ENCODE measurements at regions not wholly inside any gene's neighbourhood (a gene's known extent, or its start where the extent isn't known, plus 50 kb on each side); places are given as distances from the start of the nearest gene placed in this dataset.

DNA sequence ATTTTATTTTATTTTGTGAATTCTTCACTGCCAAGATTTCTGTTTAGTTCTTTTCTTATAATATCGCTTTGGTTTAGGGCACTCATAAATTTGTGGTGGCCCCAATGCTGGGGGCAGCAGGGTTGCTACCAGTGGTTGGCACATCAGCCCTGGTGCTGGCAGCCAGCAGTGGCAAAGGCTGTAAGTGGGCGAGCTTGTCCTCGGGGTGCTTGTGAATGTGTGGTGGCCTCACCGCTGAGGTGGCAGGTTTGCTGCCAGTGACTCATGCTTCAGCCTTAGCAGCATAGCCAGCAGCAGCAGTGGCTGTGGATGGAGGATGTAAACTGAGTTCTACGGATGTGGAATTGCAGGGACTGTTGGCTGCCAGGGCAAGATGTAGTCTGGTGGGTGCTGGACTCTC is 262.9 kb upstream of the DMAC1 start:
- Histone ChIP-seq H3K4me1 (ENCODE audit: control insufficient read depth, insufficient read depth, low read length) (no peaks in the 10 kb centered on the region), H3K36me3 (ENCODE audit: control insufficient read depth, insufficient read depth, low read length) (no peaks in the 10 kb centered on the region), H3K27me3 (ENCODE audit: control insufficient read depth, insufficient read depth, low read length) (no peaks in the 10 kb centered on the region), H3K9me3 (ENCODE audit: control insufficient read depth, insufficient read depth, low read depth, low read length) (no peaks in the 10 kb centered on the region), H3K27ac (ENCODE audit: low read length) (no peak overlapping the region), H3K4me3 (ENCODE audit: low read depth in 2 of 2, low read length in 2 of 2) (no peak overlapping the region)
- ChIA-PET CTCF (no interaction called here), POLR2A (no interaction called here)
- no TSS peak for BruUV-seq (replicated peaks)
- ATAC-seq (no peak), DNase-seq (ENCODE audit: low read depth, low spot score) (no peak)
- in situ Hi-C loops (cut with HindIII; ENCODE audit: low pct_unique_long_range_greater_than_20kb, low sequenced_read_pairs) (no loop called here), intact Hi-C loops (cut with micrococcal nuclease; ENCODE audit: unreplicated experiment) (no loop called here)
- TF ChIP-seq TCF7L2 (IDR thresholded peaks at IDR 0.05; ENCODE audit: low read depth, low read length), result no peak
- no peak for TF ChIP-seq SIN3A (IDR thresholded peaks at IDR 0.05; ENCODE audit: borderline replicate concordance, insufficient read depth, low read depth, low read length)
- no peak for TF ChIP-seq POLR2AphosphoS5 (IDR thresholded peaks at IDR 0.05; ENCODE audit: low read depth, low read length)
- TF ChIP-seq, protein P1, sequence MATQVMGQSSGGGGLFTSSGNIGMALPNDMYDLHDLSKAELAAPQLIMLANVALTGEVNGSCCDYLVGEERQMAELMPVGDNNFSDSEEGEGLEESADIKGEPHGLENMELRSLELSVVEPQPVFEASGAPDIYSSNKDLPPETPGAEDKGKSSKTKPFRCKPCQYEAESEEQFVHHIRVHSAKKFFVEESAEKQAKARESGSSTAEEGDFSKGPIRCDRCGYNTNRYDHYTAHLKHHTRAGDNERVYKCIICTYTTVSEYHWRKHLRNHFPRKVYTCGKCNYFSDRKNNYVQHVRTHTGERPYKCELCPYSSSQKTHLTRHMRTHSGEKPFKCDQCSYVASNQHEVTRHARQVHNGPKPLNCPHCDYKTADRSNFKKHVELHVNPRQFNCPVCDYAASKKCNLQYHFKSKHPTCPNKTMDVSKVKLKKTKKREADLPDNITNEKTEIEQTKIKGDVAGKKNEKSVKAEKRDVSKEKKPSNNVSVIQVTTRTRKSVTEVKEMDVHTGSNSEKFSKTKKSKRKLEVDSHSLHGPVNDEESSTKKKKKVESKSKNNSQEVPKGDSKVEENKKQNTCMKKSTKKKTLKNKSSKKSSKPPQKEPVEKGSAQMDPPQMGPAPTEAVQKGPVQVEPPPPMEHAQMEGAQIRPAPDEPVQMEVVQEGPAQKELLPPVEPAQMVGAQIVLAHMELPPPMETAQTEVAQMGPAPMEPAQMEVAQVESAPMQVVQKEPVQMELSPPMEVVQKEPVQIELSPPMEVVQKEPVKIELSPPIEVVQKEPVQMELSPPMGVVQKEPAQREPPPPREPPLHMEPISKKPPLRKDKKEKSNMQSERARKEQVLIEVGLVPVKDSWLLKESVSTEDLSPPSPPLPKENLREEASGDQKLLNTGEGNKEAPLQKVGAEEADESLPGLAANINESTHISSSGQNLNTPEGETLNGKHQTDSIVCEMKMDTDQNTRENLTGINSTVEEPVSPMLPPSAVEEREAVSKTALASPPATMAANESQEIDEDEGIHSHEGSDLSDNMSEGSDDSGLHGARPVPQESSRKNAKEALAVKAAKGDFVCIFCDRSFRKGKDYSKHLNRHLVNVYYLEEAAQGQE (IDR thresholded peaks at IDR 0.05; ENCODE audit: insufficient read depth in 1 of 2, low read depth in 2 of 2, low read length in 1 of 2), result no peak
- TF ChIP-seq, protein P2, sequence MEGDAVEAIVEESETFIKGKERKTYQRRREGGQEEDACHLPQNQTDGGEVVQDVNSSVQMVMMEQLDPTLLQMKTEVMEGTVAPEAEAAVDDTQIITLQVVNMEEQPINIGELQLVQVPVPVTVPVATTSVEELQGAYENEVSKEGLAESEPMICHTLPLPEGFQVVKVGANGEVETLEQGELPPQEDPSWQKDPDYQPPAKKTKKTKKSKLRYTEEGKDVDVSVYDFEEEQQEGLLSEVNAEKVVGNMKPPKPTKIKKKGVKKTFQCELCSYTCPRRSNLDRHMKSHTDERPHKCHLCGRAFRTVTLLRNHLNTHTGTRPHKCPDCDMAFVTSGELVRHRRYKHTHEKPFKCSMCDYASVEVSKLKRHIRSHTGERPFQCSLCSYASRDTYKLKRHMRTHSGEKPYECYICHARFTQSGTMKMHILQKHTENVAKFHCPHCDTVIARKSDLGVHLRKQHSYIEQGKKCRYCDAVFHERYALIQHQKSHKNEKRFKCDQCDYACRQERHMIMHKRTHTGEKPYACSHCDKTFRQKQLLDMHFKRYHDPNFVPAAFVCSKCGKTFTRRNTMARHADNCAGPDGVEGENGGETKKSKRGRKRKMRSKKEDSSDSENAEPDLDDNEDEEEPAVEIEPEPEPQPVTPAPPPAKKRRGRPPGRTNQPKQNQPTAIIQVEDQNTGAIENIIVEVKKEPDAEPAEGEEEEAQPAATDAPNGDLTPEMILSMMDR (IDR thresholded peaks at IDR 0.05), result no peak

DNA sequence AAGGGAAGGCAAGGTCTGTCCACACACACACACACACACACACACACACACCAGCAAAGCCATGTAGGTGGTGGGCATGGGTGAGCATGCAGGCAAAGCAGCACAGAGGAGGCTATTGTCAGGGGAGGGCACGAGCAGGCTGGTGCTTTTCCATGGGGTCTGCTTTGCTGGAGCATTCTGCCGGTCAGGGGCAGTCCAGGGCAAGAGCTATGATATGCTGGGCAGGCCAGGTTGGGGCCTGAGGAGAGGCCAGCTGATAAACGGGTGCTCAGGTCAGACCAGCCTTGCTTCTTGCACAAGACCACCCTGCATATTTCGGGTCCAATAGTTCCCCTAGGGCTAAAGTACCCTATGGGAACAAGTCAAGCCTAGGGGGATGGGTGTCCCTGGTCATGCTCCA is 253.9 kb upstream of the DMAC1 start:
- Histone ChIP-seq H3K4me1 (ENCODE audit: control insufficient read depth, insufficient read depth, low read length) (no peaks in the 10 kb centered on the region), H3K36me3 (ENCODE audit: control insufficient read depth, insufficient read depth, low read length) (no peaks in the 10 kb centered on the region), H3K27ac (ENCODE audit: low read length) (no peak overlapping the region), H3K4me3 (ENCODE audit: low read depth in 2 of 2, low read length in 2 of 2) (no peak overlapping the region), H3K27me3 (ENCODE audit: control insufficient read depth, insufficient read depth, low read length) (no peaks in the 10 kb centered on the region), H3K9me3 (ENCODE audit: control insufficient read depth, insufficient read depth, low read depth, low read length) (no peaks in the 10 kb centered on the region)
- POLR2A ChIA-PET, result no interaction called here
- BruUV-seq (replicated peaks), result no TSS peak
- DNase-seq (ENCODE audit: low read depth, low spot score), result no peak
- intact Hi-C loops (cut with micrococcal nuclease; ENCODE audit: unreplicated experiment), result no loop called here
- TF ChIP-seq, protein P2 (IDR thresholded peaks at IDR 0.05), result no peak
- TF ChIP-seq TCF7L2 (IDR thresholded peaks at IDR 0.05; ENCODE audit: low read depth, low read length) (no peak), POLR2AphosphoS5 (IDR thresholded peaks at IDR 0.05; ENCODE audit: low read depth, low read length) (no peak), SIN3A (IDR thresholded peaks at IDR 0.05; ENCODE audit: borderline replicate concordance, insufficient read depth, low read depth, low read length) (no peak)
- TF ChIP-seq, protein P1 (IDR thresholded peaks at IDR 0.05; ENCODE audit: insufficient read depth in 1 of 2, low read depth in 2 of 2, low read length in 1 of 2), result no peak
- CTCF ChIA-PET, result no interaction called here
- in situ Hi-C loops (cut with HindIII; ENCODE audit: low pct_unique_long_range_greater_than_20kb, low sequenced_read_pairs), result no loop called here
- ATAC-seq, result no peak

Data from Panc1 (cell line).